Tibial artery (tissue), 4 donors: ENCODE measurements at regions not wholly inside any gene's neighbourhood (a gene's known extent, or its start where the extent isn't known, plus 50 kb on each side); places are given as distances from the start of the nearest gene placed in this dataset.

Experiments
- DNase-seq, 2 donors: peaks; one replicate each; pipeline ENCODE4 v3.0.0-alpha.2; 2019
- H3K27ac ChIP-seq, 2 donors: fragments of 200-600 bp; sonication (generic) in 1 of 2; 1 replicate in 1 of 2; 2 replicates in 1 of 2; pipeline ENCODE4 v1.5.1; 2018 to 2019; ENCODE audit warnings: mild to moderate bottlenecking in 1 of 2
- H3K27me3 ChIP-seq, 2 donors: fragments of 200-600 bp; sonication (generic) in 1 of 2; one replicate each; pipeline versions ENCODE4 v1.5.1 to v1.6.0; 2016 to 2019
- H3K36me3 ChIP-seq, 3 donors: fragments of 200-600 bp; sonication (generic) in 2 of 3; one replicate each; pipeline ENCODE4 v1.5.1; 2016 to 2019; ENCODE audit warnings: mild to moderate bottlenecking in 2 of 3
- H3K4me1 ChIP-seq, 4 donors: fragments of 200-600 bp; sonication (generic) in 2 of 4; 1 replicate in 3 of 4; 2 replicates in 1 of 4; pipeline ENCODE4 v1.5.1; 2016 to 2019
- H3K4me3 ChIP-seq, 2 donors: fragments of 200-600 bp; sonication (generic) in 1 of 2; 1 replicate in 1 of 2; 2 replicates in 1 of 2; pipeline ENCODE4 v1.5.1; 2018 to 2019; ENCODE audit warnings: mild to moderate bottlenecking in 2 of 2
- H3K9me3 ChIP-seq, 3 donors: fragments of 200-600 bp; sonication (generic) in 1 of 3; one replicate each; pipeline ENCODE4 v1.5.1; 2016 to 2019
- intact Hi-C: fragments of 100-400 bp; cut with DNase I; formaldehyde crosslinking; loops from one replicate; pipeline ENCODE4 v1.15.0; 2023; ENCODE audit warnings: low total_unique reads
- TF ChIP-seq, protein P1 (sequence below), 2 experiments: fragments of 200-600 bp in 1 of 2; fragments of 450-650 bp in 1 of 2; IDR thresholded peaks; one replicate each; pipeline ENCODE4 v1.5.1; 2017 to 2019; ENCODE audit warnings: antibody characterized with exemption in 2 of 2, mild to moderate bottlenecking in 1 of 2, moderate library complexity in 1 of 2

- TF ChIP-seq, protein P1, sequence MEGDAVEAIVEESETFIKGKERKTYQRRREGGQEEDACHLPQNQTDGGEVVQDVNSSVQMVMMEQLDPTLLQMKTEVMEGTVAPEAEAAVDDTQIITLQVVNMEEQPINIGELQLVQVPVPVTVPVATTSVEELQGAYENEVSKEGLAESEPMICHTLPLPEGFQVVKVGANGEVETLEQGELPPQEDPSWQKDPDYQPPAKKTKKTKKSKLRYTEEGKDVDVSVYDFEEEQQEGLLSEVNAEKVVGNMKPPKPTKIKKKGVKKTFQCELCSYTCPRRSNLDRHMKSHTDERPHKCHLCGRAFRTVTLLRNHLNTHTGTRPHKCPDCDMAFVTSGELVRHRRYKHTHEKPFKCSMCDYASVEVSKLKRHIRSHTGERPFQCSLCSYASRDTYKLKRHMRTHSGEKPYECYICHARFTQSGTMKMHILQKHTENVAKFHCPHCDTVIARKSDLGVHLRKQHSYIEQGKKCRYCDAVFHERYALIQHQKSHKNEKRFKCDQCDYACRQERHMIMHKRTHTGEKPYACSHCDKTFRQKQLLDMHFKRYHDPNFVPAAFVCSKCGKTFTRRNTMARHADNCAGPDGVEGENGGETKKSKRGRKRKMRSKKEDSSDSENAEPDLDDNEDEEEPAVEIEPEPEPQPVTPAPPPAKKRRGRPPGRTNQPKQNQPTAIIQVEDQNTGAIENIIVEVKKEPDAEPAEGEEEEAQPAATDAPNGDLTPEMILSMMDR (IDR thresholded peaks at IDR 0.05): no peak
- intact Hi-C loops: no loop called here
- Histone ChIP-seq H3K27ac (no peak overlapping the region), H3K9me3 (no peaks in the 10 kb centered on the region), H3K4me3 (no peak overlapping the region), H3K4me1 (no peaks in the 10 kb centered on the region), H3K27me3 (no peaks in the 10 kb centered on the region), H3K36me3 (no peaks in the 10 kb centered on the region)
- no peak for DNase-seq
Observed at GRCh38 chr1:191905781-191906180, 252.5 kb upstream of the RGS18 start.

- H3K9me3 ChIP-seq: no peaks in the 10 kb centered on the region
- intact Hi-C loops: no loop called here
- TF ChIP-seq, protein P1 (IDR thresholded peaks at IDR 0.05): no peak
Observed at GRCh38 chr1:191907121-191907520, 251.1 kb upstream of the RGS18 start.

DNA sequence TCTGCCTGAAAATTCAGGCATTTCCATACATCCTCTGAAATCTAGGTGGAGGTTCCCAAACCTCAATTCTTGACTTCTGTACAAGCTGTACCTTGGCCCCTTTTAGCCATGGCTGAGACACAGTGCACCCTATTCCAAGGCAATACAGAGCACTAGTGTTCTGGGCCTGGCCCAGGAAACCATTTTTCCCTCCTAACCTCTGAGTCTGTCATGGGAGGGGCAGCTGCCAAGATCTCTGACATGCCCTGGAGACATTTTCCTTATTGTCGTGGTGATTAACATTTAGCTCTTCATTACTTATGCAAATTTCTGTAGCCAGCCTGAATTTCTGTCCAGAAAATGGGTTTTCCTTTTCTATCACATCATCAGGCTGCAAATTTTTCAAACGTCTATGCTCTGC lies 248.0 kb upstream of the RGS18 start:
- H3K27me3 ChIP-seq: no peaks in the 10 kb centered on the region
- no peaks in the 10 kb centered on the region for H3K9me3 ChIP-seq
- H3K4me3 ChIP-seq: no peak overlapping the region
- no peak overlapping the region for H3K27ac ChIP-seq
- no peaks in the 10 kb centered on the region for H3K36me3 ChIP-seq
- intact Hi-C loops: no loop called here
- TF ChIP-seq, protein P1 (IDR thresholded peaks at IDR 0.05): no peak
- H3K4me1 ChIP-seq: no peaks in the 10 kb centered on the region
- no peak for DNase-seq

More at GRCh38 chr1:191907121-191907520, 251.1 kb upstream of the RGS18 start:
- Histone ChIP-seq H3K27me3 (no peaks in the 10 kb centered on the region), H3K4me3 (no peak overlapping the region), H3K4me1 (no peaks in the 10 kb centered on the region), H3K27ac (no peak overlapping the region), H3K36me3 (no peaks in the 10 kb centered on the region)
- no peak for DNase-seq

GRCh38 chr1:191912517-191912916 lies 245.7 kb upstream of the RGS18 start:
- H3K27ac ChIP-seq: no peak overlapping the region
- intact Hi-C loops: no loop called here
- no peaks in the 10 kb centered on the region for H3K4me1 ChIP-seq

DNA sequence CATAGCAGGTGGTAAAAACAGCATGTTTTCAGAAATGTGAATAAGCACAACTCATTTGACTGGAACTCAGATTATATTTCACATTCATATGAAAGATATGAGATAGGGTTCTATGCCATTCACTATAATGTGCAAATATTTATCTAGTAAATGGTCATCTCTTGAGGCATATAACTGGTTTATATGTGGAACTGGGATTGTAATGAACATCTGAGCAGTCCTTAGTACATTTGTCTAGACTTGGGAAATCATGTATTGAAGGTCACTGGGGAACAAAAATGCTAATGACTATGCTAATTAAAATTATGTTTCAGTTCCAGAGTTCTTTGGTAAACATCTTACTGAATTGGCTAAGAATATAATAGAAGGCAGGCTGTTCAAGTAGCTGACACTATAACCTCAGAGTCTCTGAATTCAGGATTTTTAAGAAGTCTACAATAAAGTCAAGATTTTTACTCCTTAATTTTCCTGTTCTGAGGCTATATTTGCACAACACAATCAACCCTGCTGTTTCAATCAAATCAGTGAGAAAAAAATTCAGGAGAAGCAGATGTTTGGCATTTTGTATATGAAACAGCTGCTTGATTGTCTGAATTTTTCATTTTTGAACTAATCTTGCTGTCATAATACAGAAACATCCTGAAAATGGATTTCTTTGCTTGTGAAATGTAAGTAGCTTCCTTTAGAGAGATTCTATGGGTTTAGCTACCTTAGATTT lies 244.8 kb upstream of the RGS18 start:
- Histone ChIP-seq H3K27me3 (no peaks in the 10 kb centered on the region), H3K4me3 (no peak overlapping the region), H3K36me3 (no peaks in the 10 kb centered on the region), H3K4me1 (no peaks in the 10 kb centered on the region), H3K9me3 (no peaks in the 10 kb centered on the region), H3K27ac (no peak overlapping the region)
- intact Hi-C loops: no loop called here
- TF ChIP-seq, protein P1 (IDR thresholded peaks at IDR 0.05): no peak
- no peak for DNase-seq

More at GRCh38 chr1:191912517-191912916, 245.7 kb upstream of the RGS18 start:
- no peak for DNase-seq
- H3K27me3 ChIP-seq: no peaks in the 10 kb centered on the region
- TF ChIP-seq, protein P1 (IDR thresholded peaks at IDR 0.05): no peak
- H3K36me3 ChIP-seq: no peaks in the 10 kb centered on the region
- no peaks in the 10 kb centered on the region for H3K9me3 ChIP-seq
- no peak overlapping the region for H3K4me3 ChIP-seq
